ENCODE measurements at regions not wholly inside any gene's neighbourhood (a gene's known extent, or its start where the extent isn't known, plus 50 kb on each side); places are given as distances from the start of the nearest gene placed in this dataset.

DNA sequence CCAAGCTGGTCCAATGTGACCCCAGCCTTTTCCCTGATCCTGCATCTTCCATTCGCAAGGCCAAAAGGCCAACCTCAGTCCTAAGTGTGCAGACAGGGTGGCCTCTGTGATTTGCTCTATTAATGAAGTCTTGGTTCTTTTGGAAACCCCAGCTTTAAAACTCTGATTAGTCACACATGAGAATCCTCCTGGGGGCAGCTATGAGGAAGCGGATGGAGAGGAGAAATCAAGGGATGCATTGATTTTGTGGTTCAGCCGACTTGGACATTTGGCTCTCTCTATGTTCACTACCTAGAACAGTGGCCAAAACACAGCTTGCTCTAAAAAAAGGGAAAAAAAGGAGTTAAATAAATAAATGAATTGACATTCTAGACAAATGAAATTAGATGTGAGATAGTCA is 98.6 kb upstream of the USP47 start:
- TF ChIP-seq, protein P1, sequence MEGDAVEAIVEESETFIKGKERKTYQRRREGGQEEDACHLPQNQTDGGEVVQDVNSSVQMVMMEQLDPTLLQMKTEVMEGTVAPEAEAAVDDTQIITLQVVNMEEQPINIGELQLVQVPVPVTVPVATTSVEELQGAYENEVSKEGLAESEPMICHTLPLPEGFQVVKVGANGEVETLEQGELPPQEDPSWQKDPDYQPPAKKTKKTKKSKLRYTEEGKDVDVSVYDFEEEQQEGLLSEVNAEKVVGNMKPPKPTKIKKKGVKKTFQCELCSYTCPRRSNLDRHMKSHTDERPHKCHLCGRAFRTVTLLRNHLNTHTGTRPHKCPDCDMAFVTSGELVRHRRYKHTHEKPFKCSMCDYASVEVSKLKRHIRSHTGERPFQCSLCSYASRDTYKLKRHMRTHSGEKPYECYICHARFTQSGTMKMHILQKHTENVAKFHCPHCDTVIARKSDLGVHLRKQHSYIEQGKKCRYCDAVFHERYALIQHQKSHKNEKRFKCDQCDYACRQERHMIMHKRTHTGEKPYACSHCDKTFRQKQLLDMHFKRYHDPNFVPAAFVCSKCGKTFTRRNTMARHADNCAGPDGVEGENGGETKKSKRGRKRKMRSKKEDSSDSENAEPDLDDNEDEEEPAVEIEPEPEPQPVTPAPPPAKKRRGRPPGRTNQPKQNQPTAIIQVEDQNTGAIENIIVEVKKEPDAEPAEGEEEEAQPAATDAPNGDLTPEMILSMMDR (IDR thresholded peaks at IDR 0.05): no peak
- no peak for TF ChIP-seq POLR2AphosphoS5 (IDR thresholded peaks at IDR 0.05)

Measured in gastroesophageal sphincter (tissue), 3 donors.